IMR-90 (cell line): ENCODE measurements at regions not wholly inside any gene's neighbourhood (a gene's known extent, or its start where the extent isn't known, plus 50 kb on each side); places are given as distances from the start of the nearest gene placed in this dataset.
"Not testable (repeated sequence)": the region's sequence is repeated elsewhere in the genome, so short reads cannot be mapped to it uniquely, and the experiment has no call there.

Source experiments
- ATAC-seq: fragments of 200-7000 bp; cut with Tn5 transposase; 2 replicates; pipeline ENCODE4 v1.9.1; 2020; ENCODE audit warnings: low read depth, mild to moderate bottlenecking, moderate library complexity
- BruUV-seq: library from RNA; stranded (reverse); fragments of 400-500 nt; replicated peaks from 2 replicates; lab custom pipeline; 2021; lab: Mats Ljungman, UMichigan
- CTCF ChIA-PET: fragments of 300-600 bp; formaldehyde crosslinking; extraction: SDS; loops from one replicate; lab custom pipeline; 2021; ENCODE audit warnings: antibody characterized with exemption; lab: Yijun Ruan, JAX
- POLR2A ChIA-PET: fragments of 300-600 bp; sonication (Branson Sonifier 250); formaldehyde crosslinking; loops from one replicate; lab custom pipeline; 2022; ENCODE audit warnings: antibody characterized with exemption; ENCODE audit not compliant: unreplicated experiment; lab: Charles Lee
- DNase-seq: peaks from one replicate; pipeline ENCODE4 v3.0.0; 2013
- H2AFZ ChIP-seq: replicated peaks from 2 replicates; pipeline ENCODE3; 2013; ENCODE audit warnings: low read length, mild to moderate bottlenecking; ENCODE audit not compliant: poor library complexity
- H2AK5ac ChIP-seq: 2 replicates; pipeline ENCODE4 v1.6.1; 2013; ENCODE audit warnings: low read depth, low read length, inconsistent platforms
- H2AK9ac ChIP-seq: replicated peaks from 2 replicates; pipeline ENCODE3; 2013; ENCODE audit warnings: mild to moderate bottlenecking, low read depth, low read length, moderate library complexity; ENCODE audit not compliant: poor library complexity
- H2BK120ac ChIP-seq: 2 replicates; pipeline ENCODE4 v1.6.1; 2013; ENCODE audit warnings: low read depth, low read length, inconsistent platforms
- H2BK15ac ChIP-seq: 3 replicates; pipeline ENCODE4 v1.6.1; 2013; ENCODE audit warnings: low read depth, low read length, inconsistent platforms
- H2BK20ac ChIP-seq: 2 replicates; pipeline ENCODE4 v1.6.1; 2013; ENCODE audit warnings: low read depth, mild to moderate bottlenecking, inconsistent platforms, low read length, moderate library complexity
- H2BK5ac ChIP-seq: 2 replicates; pipeline ENCODE4 v1.6.1; 2013; ENCODE audit warnings: mild to moderate bottlenecking, low read depth, low read length, inconsistent platforms; ENCODE audit not compliant: poor library complexity, severe bottlenecking
- H3K14ac ChIP-seq: replicated peaks from 2 replicates; pipeline ENCODE4 v1.6.1; 2013; ENCODE audit warnings: low read depth, low read length, inconsistent platforms
- H3K18ac ChIP-seq: 2 replicates; pipeline ENCODE4 v1.6.1; 2013; ENCODE audit warnings: low read depth, low read length, control low read depth
- H3K23ac ChIP-seq: 2 replicates; pipeline ENCODE4 v1.6.1; 2013; ENCODE audit warnings: low read depth, low read length, inconsistent platforms
- H3K27ac ChIP-seq: 2 replicates; pipeline ENCODE4 v1.5.1; 2013; ENCODE audit warnings: mild to moderate bottlenecking, control low read depth, low read length; ENCODE audit not compliant: insufficient read depth
- H3K27me3 ChIP-seq: 2 replicates; pipeline ENCODE4 v1.6.1; 2013; ENCODE audit warnings: low read length; ENCODE audit not compliant: control insufficient read depth, insufficient read depth
- H3K36me3 ChIP-seq: 2 replicates; pipeline ENCODE4 v1.6.1; 2013; ENCODE audit warnings: low read length, mixed read lengths; ENCODE audit not compliant: control insufficient read depth, insufficient read depth
- H3K4ac ChIP-seq: 2 replicates; pipeline ENCODE4 v1.6.1; 2013; ENCODE audit warnings: low read depth, low read length, inconsistent platforms
- H3K4me1 ChIP-seq: 2 replicates; pipeline ENCODE4 v1.6.1; 2013; ENCODE audit warnings: low read length, mixed read lengths; ENCODE audit not compliant: control insufficient read depth, insufficient read depth
- H3K4me2 ChIP-seq: 2 replicates; pipeline ENCODE4 v1.6.1; 2013; ENCODE audit warnings: low read depth, mild to moderate bottlenecking, control low read depth, low read length, moderate library complexity
- H3K4me3 ChIP-seq: 2 replicates; pipeline ENCODE4 v1.5.1; 2013; ENCODE audit warnings: low read depth, mild to moderate bottlenecking, control low read depth, low read length, moderate library complexity; ENCODE audit not compliant: insufficient read depth
- H3K56ac ChIP-seq: 2 replicates; pipeline ENCODE4 v1.6.1; 2013; ENCODE audit warnings: low read length, inconsistent platforms; ENCODE audit not compliant: insufficient read depth; ENCODE audit errors: extremely low read depth
- H3K79me1 ChIP-seq, 2 experiments: 2 replicates each; pipeline ENCODE4 v1.6.1; 2013; ENCODE audit warnings: low read length in 2 of 2, inconsistent platforms in 1 of 2, low read depth in 1 of 2
- H3K9ac ChIP-seq: 2 replicates; pipeline ENCODE4 v1.6.1; 2013; ENCODE audit warnings: low read depth, low read length, control low read depth
- H3K9me1 ChIP-seq: 2 replicates; pipeline ENCODE4 v1.6.1; 2013; ENCODE audit warnings: low read length, inconsistent platforms; ENCODE audit not compliant: insufficient read depth
- H3K9me3 ChIP-seq: 2 replicates; pipeline ENCODE4 v1.6.1; 2013; ENCODE audit warnings: low read length; ENCODE audit not compliant: control insufficient read depth, insufficient read depth
- H4K20me1 ChIP-seq: 2 replicates; pipeline ENCODE4 v1.6.1; 2013; ENCODE audit warnings: low read length, inconsistent platforms; ENCODE audit not compliant: insufficient read depth
- H4K5ac ChIP-seq: 2 replicates; pipeline ENCODE4 v1.6.1; 2013; ENCODE audit warnings: mild to moderate bottlenecking, low read depth, low read length, control low read depth
- H4K8ac ChIP-seq, 2 experiments: 2 replicates each; pipeline ENCODE4 v1.6.1; 2013; ENCODE audit warnings: low read depth in 2 of 2, low read length in 2 of 2, control low read depth in 1 of 2, inconsistent platforms in 1 of 2
- H4K91ac ChIP-seq: 2 replicates; pipeline ENCODE4 v1.6.1; 2013; ENCODE audit warnings: low read depth, low read length, inconsistent platforms; ENCODE audit not compliant: insufficient read depth
- WGBS, 2 experiments: methylation state at CpG; one replicate each; pipeline versions ENCODE4 v1.1.5 to v1.1.7; 2013; ENCODE audit warnings: missing lambda C conversion rate in 2 of 2; ENCODE audit not compliant: insufficient read length in 1 of 2; ENCODE audit errors: extremely low coverage in 2 of 2; 5-methylcytosine and 5-hydroxymethylcytosine counted together
- dilution Hi-C: fragments of 300-500 bp; cut with HindIII; formaldehyde crosslinking; loops from one replicate; pipeline ENCODE4 v1.14.3; 2018; ENCODE audit warnings: low sequenced_read_pairs; ENCODE audit not compliant: unreplicated experiment
- in situ Hi-C: fragments of 300-500 bp; cut with MboI; formaldehyde crosslinking; loops from 3 replicates; pipeline ENCODE4 v1.14.3; 2019; ENCODE audit warnings: low sequenced_read_pairs, inconsistent platforms, mixed read lengths
- intact Hi-C: fragments of 100-400 bp; cut with micrococcal nuclease; formaldehyde crosslinking; loops from 2 replicates; pipeline ENCODE4 v1.10.0; 2022

DNA sequence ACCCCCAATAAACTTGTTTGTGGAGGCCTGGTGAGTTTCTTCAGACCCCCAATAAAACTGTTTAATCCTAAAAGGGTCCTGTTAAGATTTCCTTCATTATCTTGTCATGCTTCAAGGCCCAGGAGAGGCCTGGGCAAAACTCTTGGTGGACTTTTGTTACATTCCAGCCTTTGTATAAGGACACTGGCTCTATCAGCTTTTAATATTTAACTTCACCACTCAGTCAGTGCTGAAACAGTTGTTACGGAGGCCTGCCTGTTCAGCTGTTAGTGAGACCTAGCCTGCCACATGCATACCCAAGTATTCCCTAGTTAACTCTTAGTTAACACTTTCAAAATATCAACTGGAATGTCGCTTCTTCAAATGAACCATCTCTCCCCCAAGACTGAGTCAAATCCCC is 158.8 kb upstream of the STS start:
- dilution Hi-C loops, in situ Hi-C loops: not testable (repeated sequence)

More for the DNA sequence above, 158.8 kb upstream of the STS start:
- H2BK15ac ChIP-seq, H3K4ac ChIP-seq, CTCF ChIA-PET, H2AK5ac ChIP-seq, DNase-seq, H3K9me3 ChIP-seq, H4K91ac ChIP-seq, H3K27ac ChIP-seq, H3K4me1 ChIP-seq, H4K5ac ChIP-seq, H3K36me3 ChIP-seq, H3K56ac ChIP-seq, H3K4me2 ChIP-seq, H4K8ac ChIP-seq, H2BK120ac ChIP-seq, H3K18ac ChIP-seq, H2BK20ac ChIP-seq, H3K27me3 ChIP-seq, H3K79me1 ChIP-seq, H3K14ac ChIP-seq, BruUV-seq, H3K23ac ChIP-seq, H2BK5ac ChIP-seq, intact Hi-C loops, ATAC-seq, H2AFZ ChIP-seq, H2AK9ac ChIP-seq, H3K9ac ChIP-seq, H4K20me1 ChIP-seq, H3K4me3 ChIP-seq, POLR2A ChIA-PET, H3K9me1 ChIP-seq: not testable (repeated sequence)
- WGBS, 2 experiments = no CpG with 5 or more reads among the region's 2 CpGs
